Mesothelial cell of epicardium (in vitro differentiated cells): ENCODE measurements at regions not wholly inside any gene's neighbourhood (a gene's known extent, or its start where the extent isn't known, plus 50 kb on each side); places are given as distances from the start of the nearest gene placed in this dataset.

Experiments used
- DNase-seq, 2 experiments: peaks; one replicate each; pipeline ENCODE4 v3.0.0; 2021; ENCODE audit warnings: low spot score in 2 of 2; ENCODE audit not compliant: unreplicated experiment in 2 of 2
- H3K27ac Mint-ChIP-seq: 2 replicates; pipeline ENCODE4 v1.8.0; 2021; ENCODE audit warnings: mixed read lengths
- H3K27me3 Mint-ChIP-seq: 2 replicates; pipeline ENCODE4 v1.8.0; 2021; ENCODE audit warnings: low read depth, mixed read lengths
- H3K36me3 Mint-ChIP-seq: 2 replicates; pipeline ENCODE4 v1.8.0; 2021; ENCODE audit warnings: mixed read lengths
- H3K4me1 Mint-ChIP-seq: 2 replicates; pipeline ENCODE4 v1.8.0; 2021; ENCODE audit warnings: mixed read lengths
- H3K4me3 Mint-ChIP-seq: 2 replicates; pipeline ENCODE4 v1.8.0; 2021; ENCODE audit warnings: mild to moderate bottlenecking, moderate library complexity, mixed read lengths
- H3K9me3 Mint-ChIP-seq: 2 replicates; pipeline ENCODE4 v1.8.0; 2021; ENCODE audit warnings: mixed read lengths
- CTCF ChIP-seq: fragments of 200-600 bp; sonication (generic); IDR thresholded peaks from one replicate; pipeline ENCODE4 v1.5.0; 2021; ENCODE audit warnings: antibody characterized with exemption; ENCODE audit not compliant: unreplicated experiment

GRCh38 chr16:11449716-11450115, 104.5 kb downstream of the RMI2 start:
- Mint-ChIP-seq H3K27ac (no peak overlapping the region), H3K4me1 (peaks cover 11% of the 10 kb centered on the region), H3K4me3 (no peak overlapping the region), H3K27me3 (no peaks in the 10 kb centered on the region), H3K9me3 (peaks cover 3% of the 10 kb centered on the region), H3K36me3 (no peaks in the 10 kb centered on the region)
- no peak for TF ChIP-seq CTCF
- DNase-seq, result no peak

GRCh38 chr16:11450136-11450535, 104.9 kb downstream of the RMI2 start:
- Mint-ChIP-seq H3K9me3 (peaks cover 7% of the 10 kb centered on the region), H3K4me1 (peaks cover 11% of the 10 kb centered on the region), H3K27me3 (no peaks in the 10 kb centered on the region), H3K27ac (no peak overlapping the region), H3K4me3 (no peak overlapping the region), H3K36me3 (no peaks in the 10 kb centered on the region)
- no peak for TF ChIP-seq CTCF
- no peak for DNase-seq

GRCh38 chr16:11452298-11452697, 107.0 kb downstream of the RMI2 start:
- H3K4me1 Mint-ChIP-seq, result peaks cover 11% of the 10 kb centered on the region
- no peak overlapping the region for H3K4me3 Mint-ChIP-seq
- no peak for DNase-seq
- H3K27ac Mint-ChIP-seq, result no peak overlapping the region
- no peaks in the 10 kb centered on the region for H3K36me3 Mint-ChIP-seq
- TF ChIP-seq CTCF, result no peak
- no peaks in the 10 kb centered on the region for H3K27me3 Mint-ChIP-seq
- peaks cover 7% of the 10 kb centered on the region for H3K9me3 Mint-ChIP-seq

GRCh38 chr16:11452746-11453389, 107.6 kb downstream of the RMI2 start:
- DNase-seq, result no peak
- peaks cover 11% of the 10 kb centered on the region for H3K4me1 Mint-ChIP-seq
- peak overlapping the region; percentile 91 for H3K27ac Mint-ChIP-seq

GRCh38 chr16:11456741-11457140, 111.5 kb downstream of the RMI2 start:
- TF ChIP-seq CTCF, result no peak
- H3K4me1 Mint-ChIP-seq, result peaks cover 11% of the 10 kb centered on the region
- no peak for DNase-seq
- H3K9me3 Mint-ChIP-seq, result peaks cover 7% of the 10 kb centered on the region
- no peak overlapping the region for H3K27ac Mint-ChIP-seq
- H3K4me3 Mint-ChIP-seq, result no peak overlapping the region
- no peaks in the 10 kb centered on the region for H3K36me3 Mint-ChIP-seq
- H3K27me3 Mint-ChIP-seq, result no peaks in the 10 kb centered on the region

More at GRCh38 chr16:11452746-11453389, 107.6 kb downstream of the RMI2 start:
- Mint-ChIP-seq H3K9me3 (peaks cover 7% of the 10 kb centered on the region), H3K27me3 (no peaks in the 10 kb centered on the region), H3K4me3 (no peak overlapping the region), H3K36me3 (no peaks in the 10 kb centered on the region)
- TF ChIP-seq CTCF, result no peak

GRCh38 chr16:11459722-11460121, 114.5 kb downstream of the RMI2 start:
- Mint-ChIP-seq H3K4me3 (no peak overlapping the region), H3K27me3 (peaks cover 3% of the 10 kb centered on the region), H3K4me1 (no peaks in the 10 kb centered on the region), H3K9me3 (peaks cover 4% of the 10 kb centered on the region), H3K27ac (no peak overlapping the region), H3K36me3 (no peaks in the 10 kb centered on the region)
- no peak for TF ChIP-seq CTCF
- DNase-seq, result no peak
